Stimulated activated CD4-positive, alpha-beta T cell treated with anti-CD3 and anti-CD28 coated beads, Interleukin-1b, Interleukin-23, amount 100 ng/mL, for 24 hours (primary cell): ENCODE measurements at regions not wholly inside any gene's neighbourhood (a gene's known extent, or its start where the extent isn't known, plus 50 kb on each side); places are given as distances from the start of the nearest gene placed in this dataset.
"Not testable (repeated sequence)": the region's sequence is repeated elsewhere in the genome, so short reads cannot be mapped to it uniquely, and the experiment has no call there.

ENCODE experiments used
- DNase-seq, 4 experiments: peaks; one replicate each; pipeline ENCODE4 v3.0.0-alpha.2; 2020; ENCODE audit warnings: low read depth in 4 of 4, low spot score in 1 of 4

DNA sequence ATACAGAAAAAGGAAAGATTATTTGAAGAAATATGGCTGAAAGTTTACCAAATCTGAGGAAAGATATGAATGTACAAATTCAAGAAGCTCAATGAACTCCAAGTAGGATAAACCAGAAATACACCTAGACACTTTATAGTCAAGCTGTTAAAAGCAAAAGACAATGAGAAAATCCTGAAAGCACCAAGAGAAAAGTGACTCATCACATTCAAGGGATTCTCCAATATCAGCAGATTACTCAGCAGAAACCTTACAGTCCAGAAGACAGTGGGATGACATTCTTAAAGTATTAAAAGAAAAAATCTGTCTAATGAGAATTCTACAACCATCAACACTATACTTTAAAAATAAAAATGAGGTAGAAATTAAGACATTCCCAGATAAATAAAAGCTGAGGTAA is 223.8 kb upstream of the ZCCHC13 start:
- no peak for DNase-seq

- no peak for DNase-seq
Measured at GRCh38 chrX:74065831-74066390, 213.4 kb upstream of the XIST start.

DNA sequence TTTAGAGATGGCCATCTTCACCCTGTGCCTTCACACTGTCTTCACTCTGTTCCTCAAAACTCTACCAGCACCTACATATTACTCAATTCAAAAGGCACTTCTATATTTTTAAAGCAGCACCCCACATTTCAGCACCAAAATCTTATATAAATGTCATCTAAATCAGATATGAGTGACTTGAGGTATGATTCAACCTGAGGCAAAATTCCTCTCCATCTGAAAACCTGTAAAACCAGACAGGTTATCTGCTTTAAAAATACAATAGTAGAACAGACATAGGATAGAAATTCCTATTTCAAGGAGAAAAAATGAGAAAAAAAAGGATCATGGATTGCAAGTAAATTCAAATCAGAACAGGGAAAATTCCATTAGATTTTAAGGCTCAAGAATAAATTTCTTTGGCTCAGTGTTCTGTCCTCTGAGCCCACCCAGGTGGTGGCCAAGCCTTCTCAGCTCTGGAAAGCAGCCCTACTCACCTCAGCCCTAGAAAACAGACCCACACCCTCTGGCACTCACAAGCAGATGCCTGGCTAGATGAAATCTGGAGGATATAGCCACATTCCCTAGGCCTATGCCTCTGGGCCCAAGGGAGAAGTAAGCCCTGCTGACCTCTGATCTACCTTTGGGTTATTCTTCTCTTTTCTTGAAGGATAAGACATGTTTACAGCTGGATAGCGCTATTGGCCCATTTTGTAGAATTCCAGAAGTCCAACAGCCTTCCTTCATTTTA is 211.1 kb upstream of the XIST start:
- DNase-seq = no peak

DNA sequence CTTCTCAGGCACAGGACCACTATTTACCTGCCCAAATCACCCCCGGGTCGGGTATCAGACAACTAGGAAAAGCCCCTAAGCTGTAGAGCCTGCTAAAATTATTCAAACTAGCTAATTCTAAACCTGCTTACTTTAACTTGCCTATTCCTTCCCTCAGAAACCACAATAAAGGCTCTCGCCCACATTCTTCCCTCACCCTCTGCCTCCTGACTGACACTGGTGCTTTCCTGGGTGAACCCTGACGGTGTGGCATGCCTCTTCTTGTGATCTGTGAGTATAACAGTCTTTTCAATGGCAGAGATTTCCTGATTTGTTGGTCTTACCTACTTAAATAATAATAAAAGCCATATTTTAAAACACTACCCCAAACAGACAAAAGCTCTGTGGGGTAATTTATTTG is 209.4 kb upstream of the XIST start:
- DNase-seq = no peak

GRCh38 chrX:74049126-74049525 is 196.6 kb upstream of the XIST start:
- DNase-seq = no peak

DNA sequence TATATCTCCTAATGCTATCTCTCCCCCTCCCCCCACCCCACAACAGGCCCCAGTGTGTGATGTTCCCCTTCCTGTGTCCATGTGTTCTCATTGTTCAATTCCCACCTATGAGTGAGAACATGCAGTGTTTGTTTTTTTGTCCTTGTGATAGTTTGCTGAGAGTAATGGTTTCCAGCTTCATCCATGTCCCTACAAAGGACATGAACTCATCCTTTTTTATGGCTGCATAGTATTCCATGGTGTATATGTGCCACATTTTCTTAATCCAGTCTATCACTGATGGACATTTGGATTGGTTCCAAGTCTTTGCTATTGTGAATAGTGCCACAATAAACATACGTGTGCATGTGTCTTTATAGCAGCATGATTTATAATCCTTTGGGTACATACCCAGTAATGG is 181.6 kb upstream of the XIST start:
- DNase-seq = not testable (repeated sequence)

- DNase-seq = not testable (repeated sequence)
Measured at GRCh38 chrX:74031527-74031926, 179.0 kb upstream of the XIST start.

DNA sequence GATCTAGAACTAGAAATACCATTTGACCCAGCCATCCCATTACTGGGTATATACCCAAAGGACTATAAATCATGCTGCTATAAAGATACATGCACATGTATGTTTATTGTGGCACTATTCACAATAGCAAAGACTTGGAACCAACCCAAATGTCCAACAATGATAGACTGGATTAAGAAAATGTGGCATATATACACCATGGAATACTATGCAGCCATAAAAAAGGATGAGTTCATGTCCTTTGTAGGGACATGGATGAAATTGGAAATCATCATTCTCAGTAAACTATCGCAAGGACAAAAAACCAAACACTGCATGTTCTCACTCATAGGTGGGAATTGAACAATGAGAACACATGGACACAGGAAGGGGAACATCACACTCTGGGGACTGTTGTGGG is 178.3 kb upstream of the XIST start:
- not testable (repeated sequence) for DNase-seq

- DNase-seq = not testable (repeated sequence)
Measured at GRCh38 chrX:74025145-74025544, 172.6 kb upstream of the XIST start.

DNA sequence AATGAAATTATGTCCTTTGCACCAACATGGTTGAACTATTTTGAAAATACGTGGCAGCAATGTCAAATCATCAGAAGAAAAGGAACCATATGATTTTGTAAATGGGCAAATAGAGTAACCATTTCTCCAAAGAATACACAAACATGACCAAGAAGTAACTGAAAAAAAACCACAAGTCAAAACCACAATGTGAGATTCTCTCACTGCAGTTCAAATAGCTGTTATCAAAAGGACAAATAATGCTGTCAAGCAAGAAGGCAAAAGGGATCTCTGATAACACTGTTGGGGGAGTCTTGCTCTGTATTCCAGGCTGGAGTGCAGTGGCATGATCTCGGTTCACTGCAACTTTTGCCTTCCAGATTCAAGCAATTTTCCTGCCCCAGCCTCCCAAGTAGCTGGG is 170.7 kb upstream of the XIST start:
- DNase-seq = no peak

DNA sequence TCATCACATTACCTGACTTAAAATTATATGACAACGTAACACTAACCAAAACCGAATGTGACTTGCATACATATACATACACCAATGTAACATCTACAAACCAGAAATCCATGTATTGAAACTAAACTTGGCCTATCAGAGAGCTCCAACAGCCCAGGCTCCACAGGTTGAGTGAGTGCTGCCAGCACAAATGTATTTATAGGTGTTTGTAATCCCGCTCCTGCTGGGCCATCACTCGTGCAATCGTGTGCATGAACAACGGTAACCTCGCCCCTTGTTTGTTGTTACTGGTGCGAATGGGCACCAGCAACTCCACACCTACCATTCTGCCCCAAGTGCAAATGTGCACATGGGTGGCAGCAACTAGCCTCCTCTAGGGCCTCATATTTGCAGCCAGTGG is 165.7 kb upstream of the XIST start:
- no peak for DNase-seq

- peak; percentile 15 to 42 (median 28) for DNase-seq
Measured at GRCh38 chrX:74015379-74016019, 163.0 kb upstream of the XIST start.

DNA sequence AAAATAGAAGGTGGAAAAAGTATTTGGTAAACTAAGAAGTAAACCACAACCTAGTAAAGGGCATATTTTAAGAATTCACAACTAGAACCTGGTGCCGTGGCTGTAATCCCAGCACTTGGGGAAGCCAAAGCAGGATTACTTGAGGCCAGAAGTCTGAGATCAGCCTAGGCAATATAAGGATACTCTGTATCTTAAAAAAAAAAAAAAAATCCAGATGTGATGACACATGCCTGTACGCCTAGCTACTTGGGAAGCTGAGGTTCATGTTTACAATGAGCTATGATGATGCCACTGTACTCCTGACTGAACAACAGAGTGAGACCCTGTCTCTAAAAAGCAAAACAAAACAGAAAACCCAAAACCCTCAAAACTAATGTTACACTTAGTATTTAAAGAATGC is 156.5 kb upstream of the XIST start:
- no peak for DNase-seq

- no peak for DNase-seq
Measured at GRCh38 chrX:73992019-73992418, 139.5 kb upstream of the XIST start.

DNA sequence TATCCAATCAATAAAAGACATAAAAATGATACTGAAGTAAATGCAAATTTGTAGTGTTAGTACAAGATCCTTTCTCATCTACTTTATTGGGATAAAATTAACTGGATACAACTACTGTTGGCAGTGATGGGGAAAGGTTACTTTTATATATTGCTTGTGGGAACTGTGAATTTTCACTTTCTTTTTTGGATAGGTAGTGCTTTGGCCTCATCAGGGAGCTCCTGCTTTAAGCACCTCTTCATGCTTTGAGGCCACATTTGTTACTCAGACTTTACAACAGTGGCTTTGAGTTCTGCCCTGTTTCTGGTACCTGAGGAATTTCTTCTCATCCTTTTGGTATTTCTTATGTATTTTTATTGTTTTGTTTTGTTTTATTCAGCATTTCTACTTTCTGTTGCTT is 134.7 kb upstream of the XIST start:
- no peak for DNase-seq

DNA sequence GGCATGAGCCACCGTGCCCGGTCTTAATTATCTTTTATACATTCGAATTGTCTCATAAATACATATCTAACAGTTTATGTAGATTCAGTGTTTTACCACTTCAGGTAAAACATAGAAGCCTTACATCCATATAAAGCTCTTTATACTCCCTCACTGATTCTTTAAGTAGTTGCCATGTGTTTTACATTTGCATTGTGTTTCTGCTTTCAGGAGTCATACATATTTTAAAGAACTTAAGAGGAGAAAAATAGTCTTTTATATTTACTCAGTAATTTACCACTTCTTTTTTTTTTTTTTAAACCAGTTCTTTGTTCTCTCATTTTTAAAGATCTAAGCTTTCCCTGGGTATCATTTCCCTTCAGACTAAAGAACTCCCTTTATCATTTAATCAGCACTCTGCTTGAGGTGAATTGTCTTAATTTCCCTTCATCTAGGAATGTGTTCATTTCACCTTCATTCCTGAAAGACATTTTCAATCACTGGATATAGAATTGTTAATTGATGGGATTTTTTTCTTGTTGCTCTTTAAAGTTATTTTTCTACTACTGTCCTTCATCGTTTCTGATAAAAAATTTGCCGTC is 127.1 kb upstream of the XIST start:
- DNase-seq = no peak

DNA sequence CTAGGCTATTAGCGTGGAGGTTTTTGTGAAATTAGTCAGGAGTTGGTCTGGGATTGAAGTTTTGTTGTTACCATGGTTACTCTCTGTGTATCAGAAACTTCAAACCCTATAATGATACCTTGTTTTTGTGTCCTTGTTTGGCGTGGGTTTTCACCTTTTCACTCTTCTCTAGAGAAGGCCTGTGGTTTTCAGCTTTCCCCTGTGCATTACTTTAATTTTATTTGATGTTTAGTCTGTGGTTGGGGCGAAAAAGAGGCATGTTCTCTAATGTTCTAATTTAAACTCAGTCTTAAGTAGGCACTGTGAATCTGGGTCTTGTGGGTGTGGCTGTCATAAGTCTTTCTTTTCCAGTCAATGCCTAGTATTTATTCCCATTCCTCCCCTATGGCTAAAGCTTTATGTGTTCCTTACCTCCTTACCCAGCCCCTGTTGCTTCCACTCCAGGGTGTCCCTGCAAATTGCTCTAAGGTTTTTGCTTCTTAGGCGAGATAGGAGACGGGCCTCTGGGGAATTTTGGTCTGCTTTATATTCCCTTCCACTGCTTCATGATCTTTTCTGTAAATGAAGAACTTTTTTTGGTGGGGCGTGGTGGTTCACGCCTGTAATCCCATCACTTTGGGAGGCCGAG is 125.1 kb upstream of the XIST start:
- no peak for DNase-seq

GRCh38 chrX:73967461-73967860 is 114.9 kb upstream of the XIST start:
- not testable (repeated sequence) for DNase-seq

DNA sequence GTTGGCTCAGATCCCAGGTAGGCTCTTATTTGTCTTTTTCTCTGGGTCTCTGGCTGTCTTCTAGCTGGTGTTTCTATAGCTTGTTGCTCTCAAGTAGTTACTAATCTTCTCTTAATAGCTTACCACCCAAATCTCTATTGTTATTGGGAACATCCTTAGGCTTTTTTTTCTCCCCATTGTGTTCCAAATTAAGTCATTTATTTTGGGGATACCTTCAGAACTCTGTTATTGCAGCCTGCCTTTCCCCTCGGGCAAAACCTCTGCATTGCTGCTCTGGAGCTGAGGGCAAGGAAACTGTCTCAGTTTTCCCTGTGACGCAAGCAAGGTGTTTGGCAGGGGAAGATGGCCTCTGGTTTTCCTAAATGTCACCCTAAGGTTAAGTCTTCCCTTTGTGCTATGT is 113.3 kb upstream of the XIST start:
- DNase-seq = no peak

DNA sequence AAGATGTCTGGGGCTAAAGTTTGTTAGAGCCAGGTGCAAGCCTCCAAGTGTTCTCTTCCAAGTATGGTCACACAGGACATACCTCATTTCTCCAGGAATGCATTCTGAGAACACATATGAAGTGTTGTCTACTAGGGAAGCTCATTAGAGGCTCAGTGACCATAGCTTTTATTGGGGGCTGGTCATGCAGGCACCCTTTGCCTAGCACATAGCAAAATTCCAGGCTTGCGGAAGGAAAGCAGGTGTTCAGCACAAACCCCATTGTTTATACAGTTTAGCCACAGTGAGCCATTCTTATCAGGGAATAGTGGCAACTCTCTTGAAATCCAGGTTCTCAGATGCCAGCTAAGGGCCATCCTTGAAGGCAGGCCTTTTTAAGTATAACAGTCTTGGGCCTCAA is 112.1 kb upstream of the XIST start:
- no peak for DNase-seq

- no peak for DNase-seq
Measured at GRCh38 chrX:73963682-73964081, 111.2 kb upstream of the XIST start.

- DNase-seq = no peak
Measured at GRCh38 chrX:73962948-73963347, 110.4 kb upstream of the XIST start.
